ENCODE measurements at regions not wholly inside any gene's neighbourhood (a gene's known extent, or its start where the extent isn't known, plus 50 kb on each side); places are given as distances from the start of the nearest gene placed in this dataset.

GRCh38 chr17:31588512-31588911 is 197.0 kb downstream of the RAB11FIP4 start:
- intact Hi-C loops (cut with DNase I): no loop called here
- H3K9me3 ChIP-seq: no peaks in the 10 kb centered on the region
- no peaks in the 10 kb centered on the region for H3K27me3 ChIP-seq
- no peak for DNase-seq
- H3K27ac ChIP-seq: no peak overlapping the region
- peaks cover 0 to 19% of the 10 kb centered on the region in 2 donors for H3K4me1 ChIP-seq
- no peak for ATAC-seq
- no peak for TF ChIP-seq CTCF (IDR thresholded peaks at IDR 0.05)
- H3K4me3 ChIP-seq: no peak overlapping the region
- H3K36me3 ChIP-seq: peaks cover 0 to 2% of the 10 kb centered on the region in 2 donors

- intact Hi-C loops (cut with DNase I): no loop called here
- ATAC-seq (no peak), DNase-seq (no peak)
- H3K4me3 ChIP-seq: no peak overlapping the region
- TF ChIP-seq CTCF (IDR thresholded peaks at IDR 0.05): no peak
- H3K36me3 ChIP-seq: no peaks in the 10 kb centered on the region
- H3K27me3 ChIP-seq: no peaks in the 10 kb centered on the region
- H3K9me3 ChIP-seq: no peaks in the 10 kb centered on the region
- no peak overlapping the region for H3K27ac ChIP-seq
- H3K4me1 ChIP-seq: peaks cover 0 to 24% of the 10 kb centered on the region in 2 donors
Measured at GRCh38 chr17:31588034-31588433, 196.6 kb downstream of the RAB11FIP4 start.

All from left lung (tissue), 4 donors.